Calu3 (cell line): ENCODE measurements at regions not wholly inside any gene's neighbourhood (a gene's known extent, or its start where the extent isn't known, plus 50 kb on each side); places are given as distances from the start of the nearest gene placed in this dataset.

ENCODE experiments used
- BruUV-seq: library from RNA; stranded (reverse); fragments of 400-500 nt; replicated peaks from 2 replicates; lab custom pipeline; 2021; lab: Mats Ljungman, UMichigan
- CTCF ChIA-PET: fragments of 300-600 bp; sonication (Branson Sonifier 250); formaldehyde crosslinking; loops from one replicate; lab custom pipeline; 2022; ENCODE audit warnings: antibody characterized with exemption; lab: Charles Lee
- DNase-seq: peaks from one replicate; pipeline ENCODE4 v3.0.0; 2022
- H3K27ac Mint-ChIP-seq: one replicate; pipeline ENCODE4 v1.8.0; 2022; ENCODE audit warnings: mixed read lengths; ENCODE audit not compliant: unreplicated experiment
- H3K27me3 Mint-ChIP-seq: one replicate; pipeline ENCODE4 v1.8.0; 2022; ENCODE audit warnings: mixed read lengths; ENCODE audit not compliant: unreplicated experiment
- H3K36me3 Mint-ChIP-seq: one replicate; pipeline ENCODE4 v1.8.0; 2022; ENCODE audit warnings: mild to moderate bottlenecking, moderate library complexity, mixed read lengths; ENCODE audit not compliant: insufficient read depth, unreplicated experiment
- H3K4me1 Mint-ChIP-seq: one replicate; pipeline ENCODE4 v1.8.0; 2022; ENCODE audit warnings: mild to moderate bottlenecking, low read depth, mixed read lengths; ENCODE audit not compliant: unreplicated experiment
- H3K4me3 Mint-ChIP-seq: one replicate; pipeline ENCODE4 v1.8.0; 2022; ENCODE audit warnings: mild to moderate bottlenecking, low read depth, moderate library complexity, mixed read lengths; ENCODE audit not compliant: unreplicated experiment
- H3K9me3 Mint-ChIP-seq: one replicate; pipeline ENCODE4 v1.8.0; 2022; ENCODE audit warnings: low read depth, mixed read lengths; ENCODE audit not compliant: unreplicated experiment
- intact Hi-C: fragments of 100-400 bp; cut with micrococcal nuclease; formaldehyde crosslinking; loops from one replicate; pipeline ENCODE4 v1.10.0; 2022; ENCODE audit not compliant: unreplicated experiment
- TF ChIP-seq, protein P1 (sequence below): fragments of 200-600 bp; IDR thresholded peaks from one replicate; pipeline ENCODE4 v1.8.0; 2022; ENCODE audit warnings: antibody characterized with exemption; ENCODE audit not compliant: unreplicated experiment

DNA sequence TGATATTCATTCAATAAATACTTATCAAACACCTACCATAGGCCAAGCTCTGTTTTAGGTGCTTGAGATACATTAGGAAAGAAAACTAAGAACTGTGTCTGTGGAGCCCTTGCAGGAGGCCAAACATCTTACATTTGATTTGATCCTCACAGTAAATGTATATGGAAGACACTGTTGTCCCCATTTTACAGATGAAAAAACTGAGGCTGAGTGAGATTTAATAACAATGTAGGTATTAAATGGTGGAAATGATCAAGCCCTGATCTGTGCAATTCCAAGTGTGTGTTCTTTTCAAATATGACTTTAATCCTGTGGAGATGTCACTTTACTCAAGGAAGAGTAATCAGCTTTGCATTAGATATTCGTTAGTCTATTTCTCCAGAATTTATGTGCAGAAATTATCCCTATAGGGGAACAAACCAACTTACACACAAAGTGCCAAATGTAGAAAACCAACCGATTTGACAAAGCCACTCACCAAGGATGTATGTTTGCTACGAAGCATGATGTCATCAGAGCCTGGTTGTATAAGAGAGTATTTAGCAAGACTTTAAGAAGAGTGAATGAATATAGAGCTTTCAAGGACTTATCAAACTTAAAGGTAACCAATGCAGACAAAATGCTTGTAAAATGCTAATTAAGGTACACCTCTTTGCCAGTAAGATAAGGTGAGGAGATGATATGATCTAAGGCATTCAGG, 153.9 kb upstream of the NFIB start:
- no TSS peak for BruUV-seq
- CTCF ChIA-PET: interaction anchor here (1.6 kb wide), 1 partner anchor 301 kb away, joined by 3 read pairs; no protein-coding TSS in a partner anchor
- H3K36me3 Mint-ChIP-seq: no peaks in the 10 kb centered on the region
- TF ChIP-seq, protein P1, sequence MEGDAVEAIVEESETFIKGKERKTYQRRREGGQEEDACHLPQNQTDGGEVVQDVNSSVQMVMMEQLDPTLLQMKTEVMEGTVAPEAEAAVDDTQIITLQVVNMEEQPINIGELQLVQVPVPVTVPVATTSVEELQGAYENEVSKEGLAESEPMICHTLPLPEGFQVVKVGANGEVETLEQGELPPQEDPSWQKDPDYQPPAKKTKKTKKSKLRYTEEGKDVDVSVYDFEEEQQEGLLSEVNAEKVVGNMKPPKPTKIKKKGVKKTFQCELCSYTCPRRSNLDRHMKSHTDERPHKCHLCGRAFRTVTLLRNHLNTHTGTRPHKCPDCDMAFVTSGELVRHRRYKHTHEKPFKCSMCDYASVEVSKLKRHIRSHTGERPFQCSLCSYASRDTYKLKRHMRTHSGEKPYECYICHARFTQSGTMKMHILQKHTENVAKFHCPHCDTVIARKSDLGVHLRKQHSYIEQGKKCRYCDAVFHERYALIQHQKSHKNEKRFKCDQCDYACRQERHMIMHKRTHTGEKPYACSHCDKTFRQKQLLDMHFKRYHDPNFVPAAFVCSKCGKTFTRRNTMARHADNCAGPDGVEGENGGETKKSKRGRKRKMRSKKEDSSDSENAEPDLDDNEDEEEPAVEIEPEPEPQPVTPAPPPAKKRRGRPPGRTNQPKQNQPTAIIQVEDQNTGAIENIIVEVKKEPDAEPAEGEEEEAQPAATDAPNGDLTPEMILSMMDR: no peak
- H3K4me1 Mint-ChIP-seq: peaks cover 31% of the 10 kb centered on the region
- intact Hi-C loops: loop anchor here (10.0 kb wide), 1 partner anchor 147 kb away; no protein-coding TSS in a partner anchor
- no peak overlapping the region for H3K4me3 Mint-ChIP-seq
- H3K27ac Mint-ChIP-seq: no peak overlapping the region
- no peaks in the 10 kb centered on the region for H3K9me3 Mint-ChIP-seq
- peaks cover 35% of the 10 kb centered on the region for H3K27me3 Mint-ChIP-seq
- no peak for DNase-seq

DNA sequence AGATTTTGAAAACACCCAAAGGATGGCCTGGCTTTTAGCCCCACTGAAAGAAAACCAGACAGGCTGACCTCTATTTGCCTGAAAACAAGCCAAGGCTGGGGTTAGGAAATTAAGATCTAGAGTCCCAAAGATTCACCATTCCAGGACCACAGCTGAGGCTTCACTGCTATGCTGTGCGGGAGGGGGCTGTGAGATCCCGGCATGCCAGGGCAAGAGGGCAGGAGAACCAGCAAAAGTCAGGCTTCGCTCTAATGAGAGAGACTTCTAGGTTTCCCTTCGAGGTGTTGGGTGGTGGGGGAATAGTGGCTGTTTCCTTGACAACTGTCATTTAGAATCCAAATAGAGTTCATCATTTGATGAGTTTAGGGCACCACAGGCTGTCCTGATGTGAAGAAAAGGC, 152.9 kb upstream of the NFIB start:
- no peaks in the 10 kb centered on the region for H3K36me3 Mint-ChIP-seq
- H3K4me1 Mint-ChIP-seq: peaks cover 31% of the 10 kb centered on the region
- no peak for DNase-seq
- CTCF ChIA-PET: interaction anchor here (1.6 kb wide), 1 partner anchor 302 kb away, joined by 3 read pairs; no protein-coding TSS in a partner anchor
- H3K4me3 Mint-ChIP-seq: no peak overlapping the region
- H3K27me3 Mint-ChIP-seq: peaks cover 35% of the 10 kb centered on the region
- no peaks in the 10 kb centered on the region for H3K9me3 Mint-ChIP-seq
- TF ChIP-seq, protein P1: no peak
- no peak overlapping the region for H3K27ac Mint-ChIP-seq
- intact Hi-C loops: loop anchor here (10.0 kb wide), 1 partner anchor 148 kb away; no protein-coding TSS in a partner anchor
- no TSS peak for BruUV-seq

DNA sequence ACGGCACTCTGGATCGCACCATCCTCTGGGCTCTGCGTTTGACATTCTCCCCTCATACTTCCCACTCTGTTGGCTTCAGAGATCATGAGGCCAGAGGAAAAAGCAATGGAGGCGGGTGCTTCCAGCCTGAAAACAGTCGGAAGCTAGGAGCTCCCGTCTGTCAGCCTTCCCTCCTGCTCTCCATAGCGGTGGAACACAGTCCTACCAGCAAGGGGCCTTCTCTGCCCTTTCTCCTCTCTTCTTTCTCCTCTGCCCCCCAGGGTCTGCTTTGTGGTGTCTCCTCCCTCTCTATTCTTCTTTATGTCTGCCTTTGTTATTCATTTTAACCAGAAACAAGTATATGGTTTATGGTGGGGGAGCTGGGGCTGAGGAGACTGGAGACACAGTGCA, 152.5 kb upstream of the NFIB start:
- Mint-ChIP-seq H3K4me3 (no peak overlapping the region), H3K27me3 (peaks cover 35% of the 10 kb centered on the region), H3K36me3 (no peaks in the 10 kb centered on the region), H3K4me1 (peaks cover 32% of the 10 kb centered on the region), H3K9me3 (no peaks in the 10 kb centered on the region), H3K27ac (no peak overlapping the region)
- DNase-seq: no peak
- intact Hi-C loops: loop anchor here (10.0 kb wide), 1 partner anchor 148 kb away; no protein-coding TSS in a partner anchor
- BruUV-seq: no TSS peak
- CTCF ChIA-PET: interaction anchor here (1.0 to 1.3 kb wide), 3 partner anchors 186 to 302 kb away, joined by 3 to 8 read pairs (median 5); no protein-coding TSS in a partner anchor
- TF ChIP-seq, protein P1: no peak

DNA sequence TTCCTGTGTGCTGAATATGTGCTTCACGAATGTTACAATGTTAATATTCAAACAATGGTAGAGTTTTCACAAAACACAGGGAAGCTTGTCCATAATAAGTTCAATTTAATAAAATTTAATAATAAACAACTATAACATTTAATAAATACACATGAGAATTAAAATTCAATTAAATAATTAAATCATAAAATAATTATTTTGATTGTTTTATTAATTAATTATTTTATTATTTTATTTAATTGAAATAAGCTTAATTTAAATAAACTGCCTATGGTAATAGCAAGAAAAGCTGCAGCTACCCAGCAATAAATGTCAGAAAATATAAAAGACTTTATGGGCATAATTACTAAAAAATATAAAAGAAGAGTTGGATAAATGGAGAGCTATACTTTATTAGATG, 149.0 kb upstream of the NFIB start:
- no peak overlapping the region for H3K4me3 Mint-ChIP-seq
- intact Hi-C loops: loop anchor here (10.0 kb wide), 1 partner anchor 152 kb away; no protein-coding TSS in a partner anchor
- CTCF ChIA-PET: no interaction called here
- no peaks in the 10 kb centered on the region for H3K9me3 Mint-ChIP-seq
- peaks cover 6% of the 10 kb centered on the region for H3K27me3 Mint-ChIP-seq
- no TSS peak for BruUV-seq
- peaks cover 40% of the 10 kb centered on the region for H3K4me1 Mint-ChIP-seq
- H3K27ac Mint-ChIP-seq: no peak overlapping the region
- H3K36me3 Mint-ChIP-seq: no peaks in the 10 kb centered on the region
- no peak for DNase-seq
- TF ChIP-seq, protein P1: no peak
